ENCODE measurements at regions not wholly inside any gene's neighbourhood (a gene's known extent, or its start where the extent isn't known, plus 50 kb on each side); places are given as distances from the start of the nearest gene placed in this dataset.
"Not testable (repeated sequence)": the region's sequence is repeated elsewhere in the genome, so short reads cannot be mapped to it uniquely, and the experiment has no call there.

DNA sequence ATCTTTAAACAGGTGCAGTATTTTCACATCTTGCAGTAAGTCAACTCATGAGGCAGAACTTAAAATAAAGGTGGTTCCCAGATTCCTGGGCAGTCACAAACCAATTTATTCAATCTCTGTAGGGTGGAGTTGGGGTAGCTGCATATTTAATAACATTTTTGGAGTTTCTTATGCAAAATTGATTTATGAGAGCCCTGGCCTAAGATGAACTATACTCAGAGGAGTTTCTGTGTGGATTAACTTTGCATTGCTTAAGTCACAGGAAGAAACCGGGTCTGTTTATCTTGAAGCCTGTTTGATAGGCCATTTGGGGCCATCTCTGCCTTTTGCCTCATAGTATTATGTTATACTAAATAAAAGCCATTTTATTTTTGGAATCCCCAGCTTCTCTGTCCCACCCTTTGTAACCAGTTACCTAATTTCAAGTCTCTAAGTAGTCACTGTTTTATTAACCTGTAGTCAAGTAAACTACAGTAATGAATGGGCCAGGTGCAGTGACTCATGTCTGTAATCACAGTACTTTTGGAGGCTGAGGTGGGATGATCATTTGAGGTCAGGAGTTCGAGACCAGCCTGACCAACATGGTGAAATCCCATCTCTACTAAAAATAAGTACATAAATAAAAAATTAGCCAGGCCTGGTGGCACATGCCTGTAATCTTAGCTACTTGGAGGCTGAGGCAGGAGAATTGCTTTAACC lies 104.4 kb upstream of the FAM3C start:
- Histone ChIP-seq H3K4me1 (ENCODE audit: insufficient read depth, low read length) (no peaks in the 10 kb centered on the region), H3K9me3 (ENCODE audit: low read depth, low read length) (no peaks in the 10 kb centered on the region), H3K4me3 (ENCODE audit: low read length) (no peak overlapping the region), H3K27me3 (ENCODE audit: insufficient read depth, low read length) (no peaks in the 10 kb centered on the region)

DNA sequence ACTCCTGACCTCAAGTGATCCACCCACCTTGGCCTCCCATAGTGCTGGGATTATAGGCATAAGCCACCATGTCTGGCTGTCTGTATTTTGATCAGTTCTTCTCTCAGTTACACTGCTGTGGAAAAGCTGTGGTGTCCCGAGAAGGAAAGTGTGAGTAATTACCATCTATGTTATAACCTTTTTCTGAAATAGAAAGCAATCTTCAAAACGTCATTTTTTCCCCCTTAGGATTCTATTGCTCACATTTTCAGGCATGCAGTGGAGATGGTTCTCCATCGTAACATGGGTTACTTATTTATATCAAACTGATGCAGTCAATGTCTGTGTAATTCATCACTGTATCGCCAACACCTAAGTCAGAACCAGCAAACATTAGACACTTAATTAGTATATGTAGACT lies 103.5 kb upstream of the FAM3C start:
- Histone ChIP-seq H3K27me3 (ENCODE audit: insufficient read depth, low read length) (no peaks in the 10 kb centered on the region), H3K4me1 (ENCODE audit: insufficient read depth, low read length) (no peaks in the 10 kb centered on the region), H3K4me3 (ENCODE audit: low read length) (no peak overlapping the region), H3K9me3 (ENCODE audit: low read depth, low read length) (no peaks in the 10 kb centered on the region)

DNA sequence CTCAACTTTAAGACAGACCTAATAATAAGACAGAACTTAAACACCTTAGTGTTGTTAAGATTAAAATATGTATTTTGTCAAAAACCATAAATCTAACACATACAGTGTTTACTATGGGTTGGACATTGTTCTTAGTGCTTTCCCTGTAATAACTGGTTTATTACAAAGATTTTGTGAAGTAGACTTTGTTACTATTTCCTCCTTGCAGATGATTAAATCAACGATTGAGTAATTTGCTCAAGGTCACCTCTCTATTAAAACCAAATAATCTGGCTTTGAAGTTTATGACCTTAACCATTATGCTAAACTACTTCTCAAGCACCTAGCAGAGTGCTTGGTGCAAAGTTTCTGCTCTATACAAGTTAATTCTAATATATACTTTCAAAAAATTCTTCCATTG lies 102.7 kb upstream of the FAM3C start:
- no peaks in the 10 kb centered on the region for H3K4me1 ChIP-seq (ENCODE audit: insufficient read depth, low read length)
- no peak overlapping the region for H3K4me3 ChIP-seq (ENCODE audit: low read length)
- H3K9me3 ChIP-seq (ENCODE audit: low read depth, low read length): no peaks in the 10 kb centered on the region
- no peaks in the 10 kb centered on the region for H3K27me3 ChIP-seq (ENCODE audit: insufficient read depth, low read length)

DNA sequence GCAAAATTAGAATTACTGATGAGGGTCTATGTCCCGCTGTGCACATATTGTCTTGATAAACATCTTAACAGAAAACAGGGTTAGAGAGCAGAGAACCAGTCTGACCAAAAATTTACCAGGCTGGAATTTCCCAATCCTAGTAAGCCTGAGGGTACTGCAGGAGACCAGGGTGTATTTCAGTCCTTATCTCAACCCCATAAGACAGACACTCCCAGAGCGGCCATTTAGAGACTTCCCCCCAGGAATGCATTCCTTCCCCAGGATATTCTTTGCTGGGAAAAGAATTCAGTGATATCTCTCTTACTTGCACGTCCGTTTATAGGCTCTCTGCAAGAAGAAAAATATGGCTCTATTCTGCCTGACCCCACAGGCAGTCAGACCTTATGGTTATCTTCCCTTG lies 101.4 kb upstream of the FAM3C start:
- H3K4me3 ChIP-seq (ENCODE audit: low read length); H3K27me3 ChIP-seq (ENCODE audit: insufficient read depth, low read length); H3K4me1 ChIP-seq (ENCODE audit: insufficient read depth, low read length); H3K9me3 ChIP-seq (ENCODE audit: low read depth, low read length): not testable (repeated sequence)

DNA sequence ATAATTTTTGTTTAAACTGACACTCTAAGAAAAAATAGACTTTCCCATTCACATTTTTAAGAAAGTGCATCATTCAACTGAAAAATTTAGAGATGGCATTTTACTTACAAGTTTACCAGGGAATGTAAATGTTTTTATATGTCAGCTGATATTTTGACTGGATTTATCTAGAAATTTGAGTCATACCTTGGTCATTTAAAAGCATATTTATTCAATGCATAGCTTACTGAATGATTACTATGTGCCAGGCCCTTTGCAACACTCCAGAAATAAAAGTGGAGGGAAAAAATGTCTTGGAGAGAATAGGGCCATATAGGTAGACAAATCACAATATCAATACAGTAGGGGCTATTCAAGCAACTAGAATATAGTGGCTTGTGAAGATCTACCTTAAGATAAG lies 98.4 kb upstream of the FAM3C start:
- Histone ChIP-seq H3K9me3 (ENCODE audit: low read depth, low read length) (no peaks in the 10 kb centered on the region), H3K27me3 (ENCODE audit: insufficient read depth, low read length) (no peaks in the 10 kb centered on the region), H3K4me3 (ENCODE audit: low read length) (no peak overlapping the region), H3K4me1 (ENCODE audit: insufficient read depth, low read length) (no peaks in the 10 kb centered on the region)

DNA sequence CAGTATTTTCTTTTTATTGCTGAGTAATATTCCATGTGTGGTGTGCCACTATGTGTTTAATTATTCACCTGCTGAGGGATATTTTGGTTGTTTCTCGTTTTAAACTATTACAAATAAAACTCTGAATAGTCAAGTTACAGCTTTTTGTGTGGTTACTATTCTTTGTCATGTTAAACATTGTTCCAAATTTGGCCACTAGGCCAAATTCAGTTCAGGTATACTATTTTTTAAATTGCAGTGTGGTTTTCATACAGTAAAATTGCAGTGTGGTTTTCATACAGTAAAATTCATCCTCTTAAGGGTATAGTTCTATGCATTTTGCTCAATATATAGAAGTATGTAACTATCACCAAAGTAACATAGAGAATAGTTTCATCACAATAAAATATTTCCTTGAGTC lies 97.4 kb upstream of the FAM3C start:
- no peak overlapping the region for H3K4me3 ChIP-seq (ENCODE audit: low read length)
- no peaks in the 10 kb centered on the region for H3K4me1 ChIP-seq (ENCODE audit: insufficient read depth, low read length)
- H3K27me3 ChIP-seq (ENCODE audit: insufficient read depth, low read length): no peaks in the 10 kb centered on the region
- H3K9me3 ChIP-seq (ENCODE audit: low read depth, low read length): no peaks in the 10 kb centered on the region

DNA sequence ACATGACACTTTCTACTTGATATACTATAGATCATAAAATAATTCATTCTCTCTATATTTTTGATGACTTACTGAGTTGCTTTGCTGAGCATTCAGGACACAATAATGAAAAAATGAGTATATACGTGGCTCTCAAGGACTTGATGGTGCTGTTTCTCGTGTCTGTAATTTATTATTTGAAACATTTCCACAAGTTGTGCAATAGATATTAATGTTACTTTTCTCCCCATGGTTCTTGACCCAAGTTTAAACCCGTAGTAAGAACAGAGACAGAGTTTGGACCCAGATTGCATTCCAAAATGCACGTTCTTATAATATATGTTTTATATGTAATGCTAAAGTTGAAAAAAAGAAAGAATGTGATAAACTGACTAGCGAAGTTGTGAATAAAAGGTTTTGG lies 94.2 kb upstream of the FAM3C start:
- H3K27me3 ChIP-seq (ENCODE audit: insufficient read depth, low read length): no peaks in the 10 kb centered on the region
- H3K9me3 ChIP-seq (ENCODE audit: low read depth, low read length): no peaks in the 10 kb centered on the region
- H3K4me3 ChIP-seq (ENCODE audit: low read length): no peak overlapping the region
- H3K4me1 ChIP-seq (ENCODE audit: insufficient read depth, low read length): no peaks in the 10 kb centered on the region

DNA sequence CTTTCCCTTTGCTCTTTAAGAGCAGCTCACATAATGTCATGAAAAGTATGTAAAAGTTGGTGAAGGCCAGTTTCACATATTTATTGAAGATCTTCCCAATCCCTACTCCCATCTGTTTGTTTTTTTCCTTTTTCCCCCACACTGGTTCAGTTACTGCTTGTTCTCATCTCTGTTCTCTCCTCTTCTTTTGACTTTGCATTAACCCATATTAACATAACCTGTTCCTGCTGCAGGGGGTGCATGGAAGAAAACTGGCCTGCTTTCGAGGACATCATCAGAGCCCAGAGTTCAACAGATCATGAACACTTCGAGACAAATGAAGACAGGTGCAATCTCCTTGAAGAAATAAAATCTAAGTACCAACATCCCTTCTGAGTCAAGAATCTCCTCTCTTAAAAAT lies 93.3 kb upstream of the FAM3C start:
- H3K4me1 ChIP-seq (ENCODE audit: insufficient read depth, low read length): no peaks in the 10 kb centered on the region
- no peaks in the 10 kb centered on the region for H3K27me3 ChIP-seq (ENCODE audit: insufficient read depth, low read length)
- H3K4me3 ChIP-seq (ENCODE audit: low read length): no peak overlapping the region
- no peaks in the 10 kb centered on the region for H3K9me3 ChIP-seq (ENCODE audit: low read depth, low read length)

DNA sequence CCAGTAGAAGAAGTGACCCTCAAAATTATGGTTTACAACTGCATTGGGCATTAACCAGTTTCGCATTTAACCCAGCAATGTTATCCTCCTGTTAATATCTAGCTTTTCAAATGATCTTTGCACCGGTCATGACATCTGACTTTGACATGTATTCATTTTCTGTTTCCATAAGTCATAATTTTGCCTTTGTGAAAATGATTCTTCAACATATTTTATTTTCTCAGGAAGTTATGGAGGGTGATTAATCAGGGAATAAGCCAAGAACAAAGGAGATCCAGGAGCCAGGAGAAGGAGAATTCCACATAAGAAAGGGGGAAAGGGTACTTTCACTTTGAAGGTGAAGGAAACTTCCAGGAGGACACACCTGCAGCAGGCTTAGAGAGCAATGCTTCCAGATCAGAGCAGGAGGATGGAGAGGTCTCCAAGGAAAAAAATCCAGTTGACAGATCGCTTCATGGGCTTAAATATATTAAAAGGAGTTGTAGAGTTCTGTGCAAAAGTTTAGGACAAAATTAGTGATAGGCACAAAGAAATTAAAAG lies 92.1 kb upstream of the FAM3C start:
- Histone ChIP-seq H3K4me1 (ENCODE audit: insufficient read depth, low read length) (no peaks in the 10 kb centered on the region), H3K27me3 (ENCODE audit: insufficient read depth, low read length) (no peaks in the 10 kb centered on the region), H3K4me3 (ENCODE audit: low read length) (no peak overlapping the region), H3K9me3 (ENCODE audit: low read depth, low read length) (no peaks in the 10 kb centered on the region)

DNA sequence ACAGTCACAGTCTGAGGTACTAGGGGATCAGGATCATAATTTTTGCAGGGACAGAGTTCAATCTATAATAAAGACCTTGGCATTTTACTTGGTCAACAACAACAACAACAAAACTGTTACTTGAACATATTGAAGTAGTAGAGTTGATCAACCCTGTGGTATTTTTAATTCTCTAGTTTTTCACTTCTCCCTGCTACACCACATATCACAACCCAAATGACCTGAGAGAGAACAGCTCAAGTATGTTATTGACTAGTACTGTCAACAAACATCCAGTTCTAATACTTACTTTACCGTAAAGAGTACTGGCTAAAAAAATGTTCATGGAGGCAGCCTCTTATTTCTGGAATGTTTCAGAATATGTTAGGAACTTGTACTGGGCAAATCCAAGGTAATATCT lies 90.5 kb upstream of the FAM3C start:
- Histone ChIP-seq H3K27me3 (ENCODE audit: insufficient read depth, low read length) (no peaks in the 10 kb centered on the region), H3K9me3 (ENCODE audit: low read depth, low read length) (no peaks in the 10 kb centered on the region), H3K4me3 (ENCODE audit: low read length) (no peak overlapping the region), H3K4me1 (ENCODE audit: insufficient read depth, low read length) (no peaks in the 10 kb centered on the region)

DNA sequence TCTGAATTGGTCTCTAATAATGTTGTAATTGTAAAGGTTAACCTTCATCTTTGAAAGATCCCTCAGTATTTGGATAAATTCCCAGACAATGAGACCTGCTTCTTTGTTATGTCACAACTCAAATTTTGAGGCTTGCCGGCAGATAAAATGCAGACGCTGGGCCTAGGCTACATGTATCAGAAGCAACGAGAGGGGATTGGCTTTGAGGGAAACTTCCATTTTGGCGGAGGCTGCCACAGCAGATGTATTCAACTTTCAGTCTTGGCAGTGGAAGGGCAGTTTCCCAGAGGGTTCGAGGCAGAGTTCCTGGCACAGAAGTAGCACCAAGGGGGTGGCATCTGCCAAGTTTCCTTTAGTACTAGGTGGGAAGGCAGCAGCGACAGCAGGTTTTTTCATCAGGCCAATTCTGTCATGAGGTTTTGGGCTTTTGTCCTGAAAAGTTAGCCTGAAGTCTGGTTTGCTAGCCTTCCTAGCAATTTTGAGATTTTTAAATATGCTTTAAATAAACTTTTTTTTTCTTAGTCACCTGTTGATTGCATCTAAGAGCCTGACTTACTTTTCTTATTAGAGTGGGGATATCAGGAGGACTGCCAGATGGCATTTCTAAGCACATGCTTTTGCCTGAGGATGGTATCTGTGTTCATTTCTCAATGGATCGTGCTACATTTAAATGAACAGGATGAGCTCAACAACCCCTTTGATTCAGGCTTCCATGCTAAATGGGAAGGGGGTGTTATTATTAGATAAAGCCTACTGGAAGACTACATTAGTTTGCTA lies 89.5 kb upstream of the FAM3C start:
- H3K4me1 ChIP-seq (ENCODE audit: insufficient read depth, low read length): no peaks in the 10 kb centered on the region
- H3K4me3 ChIP-seq (ENCODE audit: low read length): no peak overlapping the region
- H3K27me3 ChIP-seq (ENCODE audit: insufficient read depth, low read length): no peaks in the 10 kb centered on the region
- no peaks in the 10 kb centered on the region for H3K9me3 ChIP-seq (ENCODE audit: low read depth, low read length)

DNA sequence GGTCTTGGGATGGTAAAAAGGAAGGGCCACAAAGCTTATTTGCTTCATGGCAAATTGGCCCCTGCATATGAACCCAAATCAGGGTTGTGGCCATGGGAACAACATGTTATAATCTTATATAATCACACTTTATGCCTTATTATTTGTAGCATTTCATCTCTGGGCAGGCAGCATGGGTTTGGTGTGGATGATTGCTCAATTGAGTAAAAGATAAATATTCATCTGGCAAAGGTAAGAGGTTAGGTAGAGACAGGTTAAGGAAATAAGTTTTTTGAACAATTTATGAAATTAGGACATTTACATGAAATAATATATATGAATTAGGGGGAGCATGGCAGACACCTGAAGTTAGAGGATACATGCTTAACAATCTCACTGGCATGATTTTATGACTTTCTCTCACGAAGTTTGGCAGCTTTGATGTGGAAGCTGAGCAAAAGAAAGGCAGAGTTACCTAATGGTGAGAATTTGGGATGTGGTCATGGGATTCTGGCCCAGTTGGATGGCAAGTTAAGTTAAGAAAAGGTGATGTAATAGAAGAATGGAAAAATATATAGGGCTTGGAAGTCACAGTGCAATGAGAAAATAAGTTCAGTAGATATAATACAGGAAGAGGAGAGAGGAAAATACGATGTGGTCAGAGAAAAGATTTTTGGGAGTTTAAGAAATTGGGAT lies 88.1 kb upstream of the FAM3C start:
- H3K4me1 ChIP-seq (ENCODE audit: insufficient read depth, low read length): no peaks in the 10 kb centered on the region
- no peaks in the 10 kb centered on the region for H3K27me3 ChIP-seq (ENCODE audit: insufficient read depth, low read length)
- H3K4me3 ChIP-seq (ENCODE audit: low read length): no peak overlapping the region
- H3K9me3 ChIP-seq (ENCODE audit: low read depth, low read length): no peaks in the 10 kb centered on the region

DNA sequence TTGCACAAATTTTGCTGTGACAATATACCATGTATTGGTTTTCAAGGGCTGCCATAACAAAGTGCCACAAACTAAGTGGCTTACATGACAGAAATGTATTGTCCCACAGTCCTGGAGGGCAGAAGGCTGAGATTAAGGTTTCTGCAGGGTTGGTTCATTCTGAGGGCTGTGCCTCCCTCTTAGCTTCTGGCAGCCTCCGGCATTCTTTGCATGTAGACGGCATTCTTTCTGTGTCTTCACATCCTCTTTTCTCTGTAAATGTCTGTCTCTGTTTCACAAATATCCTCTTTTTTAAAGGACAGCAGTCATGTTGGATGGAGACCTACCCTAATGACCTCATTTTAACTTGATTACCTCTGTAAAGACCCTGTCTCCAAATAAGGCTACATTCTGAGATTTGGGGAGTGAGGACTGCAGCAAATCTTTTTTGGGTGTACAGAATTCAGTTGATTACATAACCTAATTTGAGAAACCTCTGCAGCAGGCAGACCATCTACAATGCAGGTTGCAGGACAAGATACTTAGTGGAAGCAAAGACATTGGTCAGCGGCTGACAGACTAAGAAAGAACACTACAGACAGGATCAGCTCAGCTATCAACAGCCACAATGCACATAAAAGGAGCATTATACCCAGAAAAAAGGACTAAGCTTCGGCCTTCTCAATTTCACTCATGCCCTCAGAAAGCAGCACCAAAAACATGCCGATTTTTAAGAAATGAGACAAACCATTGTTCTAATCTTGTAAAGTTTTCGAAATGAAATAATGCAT lies 84.6 kb upstream of the FAM3C start:
- Histone ChIP-seq H3K9me3 (ENCODE audit: low read depth, low read length) (no peaks in the 10 kb centered on the region), H3K27me3 (ENCODE audit: insufficient read depth, low read length) (no peaks in the 10 kb centered on the region), H3K4me1 (ENCODE audit: insufficient read depth, low read length) (no peaks in the 10 kb centered on the region), H3K4me3 (ENCODE audit: low read length) (no peak overlapping the region)

DNA sequence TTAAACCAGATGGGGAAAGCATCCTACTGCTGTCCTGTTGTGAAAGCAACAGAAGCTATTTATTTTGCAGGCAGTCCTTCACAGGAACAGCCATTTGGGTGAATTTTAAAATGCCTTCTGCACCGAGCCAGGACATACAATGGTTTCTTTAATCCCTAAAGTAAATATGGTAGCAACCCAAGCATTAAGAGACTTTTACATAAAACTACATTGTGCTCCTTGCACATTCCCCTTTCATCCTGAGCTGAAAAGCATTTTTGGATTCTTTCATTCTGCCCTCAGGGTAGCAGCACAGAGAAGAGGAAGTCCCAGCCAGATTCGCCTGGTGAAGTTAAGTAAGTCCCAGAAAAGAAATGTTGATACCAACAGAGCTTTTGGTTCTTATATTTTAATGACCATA lies 84.0 kb upstream of the FAM3C start:
- H3K27me3 ChIP-seq (ENCODE audit: insufficient read depth, low read length): no peaks in the 10 kb centered on the region
- H3K4me1 ChIP-seq (ENCODE audit: insufficient read depth, low read length): no peaks in the 10 kb centered on the region
- H3K9me3 ChIP-seq (ENCODE audit: low read depth, low read length): no peaks in the 10 kb centered on the region
- H3K4me3 ChIP-seq (ENCODE audit: low read length): no peak overlapping the region

DNA sequence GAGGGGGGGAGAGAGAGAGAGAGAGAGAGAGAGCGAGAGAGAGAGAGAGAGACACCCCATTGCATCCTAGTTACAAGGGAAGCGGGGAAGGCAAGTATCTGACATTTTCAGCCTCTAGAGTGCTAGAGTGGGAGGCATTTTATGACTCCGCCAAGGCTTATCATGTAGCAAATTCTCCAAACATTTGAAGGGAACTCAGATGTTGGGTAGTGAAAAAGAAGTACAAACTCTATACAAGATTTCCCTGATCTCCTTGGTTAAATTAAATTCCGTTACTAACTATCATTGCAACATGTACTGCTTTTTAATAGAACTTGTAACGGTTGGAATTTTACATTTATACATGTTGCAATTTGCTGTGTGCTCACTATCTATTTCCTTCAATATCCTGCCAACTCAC lies 83.4 kb upstream of the FAM3C start:
- H3K9me3 ChIP-seq (ENCODE audit: low read depth, low read length): no peaks in the 10 kb centered on the region
- no peak overlapping the region for H3K4me3 ChIP-seq (ENCODE audit: low read length)
- no peaks in the 10 kb centered on the region for H3K27me3 ChIP-seq (ENCODE audit: insufficient read depth, low read length)
- no peaks in the 10 kb centered on the region for H3K4me1 ChIP-seq (ENCODE audit: insufficient read depth, low read length)

Data from mononuclear cell (primary cell).